ENCODE measurements at regions not wholly inside any gene's neighbourhood (a gene's known extent, or its start where the extent isn't known, plus 50 kb on each side); places are given as distances from the start of the nearest gene placed in this dataset.

- no peak for DNase-seq (ENCODE audit: low read depth in 1 of 2, low spot score in 1 of 2)
- Histone ChIP-seq H3K4me3 (replicated peaks; ENCODE audit: insufficient read depth, low read length) (no peak overlapping the region), H3K27me3 (ENCODE audit: insufficient read depth, poor library complexity, severe bottlenecking) (no peaks in the 10 kb centered on the region), H3K27ac (replicated peaks) (no peak overlapping the region)
- TF ChIP-seq, protein P1, sequence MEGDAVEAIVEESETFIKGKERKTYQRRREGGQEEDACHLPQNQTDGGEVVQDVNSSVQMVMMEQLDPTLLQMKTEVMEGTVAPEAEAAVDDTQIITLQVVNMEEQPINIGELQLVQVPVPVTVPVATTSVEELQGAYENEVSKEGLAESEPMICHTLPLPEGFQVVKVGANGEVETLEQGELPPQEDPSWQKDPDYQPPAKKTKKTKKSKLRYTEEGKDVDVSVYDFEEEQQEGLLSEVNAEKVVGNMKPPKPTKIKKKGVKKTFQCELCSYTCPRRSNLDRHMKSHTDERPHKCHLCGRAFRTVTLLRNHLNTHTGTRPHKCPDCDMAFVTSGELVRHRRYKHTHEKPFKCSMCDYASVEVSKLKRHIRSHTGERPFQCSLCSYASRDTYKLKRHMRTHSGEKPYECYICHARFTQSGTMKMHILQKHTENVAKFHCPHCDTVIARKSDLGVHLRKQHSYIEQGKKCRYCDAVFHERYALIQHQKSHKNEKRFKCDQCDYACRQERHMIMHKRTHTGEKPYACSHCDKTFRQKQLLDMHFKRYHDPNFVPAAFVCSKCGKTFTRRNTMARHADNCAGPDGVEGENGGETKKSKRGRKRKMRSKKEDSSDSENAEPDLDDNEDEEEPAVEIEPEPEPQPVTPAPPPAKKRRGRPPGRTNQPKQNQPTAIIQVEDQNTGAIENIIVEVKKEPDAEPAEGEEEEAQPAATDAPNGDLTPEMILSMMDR (IDR thresholded peaks at IDR 0.05; ENCODE audit: insufficient read depth, low read length) = no peak
- TF ChIP-seq POLR2AphosphoS5 (IDR thresholded peaks at IDR 0.05; ENCODE audit: low read depth) (no peak), SPI1 (IDR thresholded peaks at IDR 0.05; ENCODE audit: borderline replicate concordance, low read depth) (no peak), GABPA (IDR thresholded peaks at IDR 0.05; ENCODE audit: low read depth) (no peak)
- TF ChIP-seq, protein P2, sequence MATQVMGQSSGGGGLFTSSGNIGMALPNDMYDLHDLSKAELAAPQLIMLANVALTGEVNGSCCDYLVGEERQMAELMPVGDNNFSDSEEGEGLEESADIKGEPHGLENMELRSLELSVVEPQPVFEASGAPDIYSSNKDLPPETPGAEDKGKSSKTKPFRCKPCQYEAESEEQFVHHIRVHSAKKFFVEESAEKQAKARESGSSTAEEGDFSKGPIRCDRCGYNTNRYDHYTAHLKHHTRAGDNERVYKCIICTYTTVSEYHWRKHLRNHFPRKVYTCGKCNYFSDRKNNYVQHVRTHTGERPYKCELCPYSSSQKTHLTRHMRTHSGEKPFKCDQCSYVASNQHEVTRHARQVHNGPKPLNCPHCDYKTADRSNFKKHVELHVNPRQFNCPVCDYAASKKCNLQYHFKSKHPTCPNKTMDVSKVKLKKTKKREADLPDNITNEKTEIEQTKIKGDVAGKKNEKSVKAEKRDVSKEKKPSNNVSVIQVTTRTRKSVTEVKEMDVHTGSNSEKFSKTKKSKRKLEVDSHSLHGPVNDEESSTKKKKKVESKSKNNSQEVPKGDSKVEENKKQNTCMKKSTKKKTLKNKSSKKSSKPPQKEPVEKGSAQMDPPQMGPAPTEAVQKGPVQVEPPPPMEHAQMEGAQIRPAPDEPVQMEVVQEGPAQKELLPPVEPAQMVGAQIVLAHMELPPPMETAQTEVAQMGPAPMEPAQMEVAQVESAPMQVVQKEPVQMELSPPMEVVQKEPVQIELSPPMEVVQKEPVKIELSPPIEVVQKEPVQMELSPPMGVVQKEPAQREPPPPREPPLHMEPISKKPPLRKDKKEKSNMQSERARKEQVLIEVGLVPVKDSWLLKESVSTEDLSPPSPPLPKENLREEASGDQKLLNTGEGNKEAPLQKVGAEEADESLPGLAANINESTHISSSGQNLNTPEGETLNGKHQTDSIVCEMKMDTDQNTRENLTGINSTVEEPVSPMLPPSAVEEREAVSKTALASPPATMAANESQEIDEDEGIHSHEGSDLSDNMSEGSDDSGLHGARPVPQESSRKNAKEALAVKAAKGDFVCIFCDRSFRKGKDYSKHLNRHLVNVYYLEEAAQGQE (IDR thresholded peaks at IDR 0.05; ENCODE audit: insufficient replicate concordance, low read depth) = no peak
Measured at GRCh38 chr2:46831051-46831868, 84.3 kb downstream of the MCFD2 start.

DNA sequence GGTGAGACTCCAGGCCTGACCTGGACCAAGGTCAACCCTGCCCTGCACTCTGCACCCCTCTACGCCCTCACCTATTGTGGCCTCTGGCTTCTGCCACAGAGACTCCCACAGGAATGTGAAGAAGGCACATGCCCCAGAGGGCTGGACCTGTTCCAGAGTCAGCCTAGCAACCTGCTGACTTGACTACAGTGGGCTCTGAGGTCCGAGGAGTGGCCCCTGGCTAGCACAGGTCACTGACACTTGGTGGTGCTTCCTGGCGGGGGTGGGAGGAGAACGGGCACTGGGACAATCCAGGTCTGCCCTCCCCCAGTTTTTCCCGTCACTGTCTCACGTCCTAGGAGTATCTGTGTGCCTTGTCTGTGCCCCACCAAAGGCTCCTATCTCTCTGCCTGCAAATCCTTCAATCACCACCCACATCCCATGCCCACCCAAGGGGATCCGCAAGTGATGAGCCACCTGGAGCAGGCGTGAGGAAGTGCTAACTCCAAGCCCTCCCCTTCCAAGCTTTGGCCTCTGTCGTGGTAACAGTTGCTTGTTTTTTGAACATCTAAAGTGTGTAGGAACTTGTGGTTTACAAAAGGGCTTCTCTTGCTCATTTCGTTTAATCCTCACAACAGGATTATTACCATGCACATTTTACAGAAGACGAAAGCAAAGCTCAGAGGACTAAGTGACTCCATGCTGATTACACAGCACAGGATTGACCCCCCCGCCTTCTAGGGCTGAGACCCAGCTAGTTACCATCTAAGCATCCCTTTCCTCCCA, 86.2 kb downstream of the MCFD2 start:
- no peak for TF ChIP-seq SPI1 (IDR thresholded peaks at IDR 0.05; ENCODE audit: borderline replicate concordance, low read depth)
- TF ChIP-seq, protein P2 (IDR thresholded peaks at IDR 0.05; ENCODE audit: insufficient replicate concordance, low read depth) = no peak
- H3K27ac ChIP-seq (replicated peaks) = no peak overlapping the region
- H3K27me3 ChIP-seq (ENCODE audit: insufficient read depth, poor library complexity, severe bottlenecking) = no peaks in the 10 kb centered on the region
- no peak for DNase-seq (ENCODE audit: low read depth in 1 of 2, low spot score in 1 of 2)
- H3K4me3 ChIP-seq (replicated peaks; ENCODE audit: insufficient read depth, low read length) = no peak overlapping the region

- no peak for DNase-seq (ENCODE audit: low read depth in 1 of 2, low spot score in 1 of 2)
- Histone ChIP-seq H3K27me3 (ENCODE audit: insufficient read depth, poor library complexity, severe bottlenecking) (no peaks in the 10 kb centered on the region), H3K4me3 (replicated peaks; ENCODE audit: insufficient read depth, low read length) (no peak overlapping the region), H3K27ac (replicated peaks) (no peak overlapping the region)
- TF ChIP-seq GABPA (IDR thresholded peaks at IDR 0.05; ENCODE audit: low read depth) (no peak), SPI1 (IDR thresholded peaks at IDR 0.05; ENCODE audit: borderline replicate concordance, low read depth) (peak; percentile 35; the same call in 1 of the 2 replicates)
Measured at GRCh38 chr2:46828491-46829230, 86.9 kb downstream of the MCFD2 start.

DNA sequence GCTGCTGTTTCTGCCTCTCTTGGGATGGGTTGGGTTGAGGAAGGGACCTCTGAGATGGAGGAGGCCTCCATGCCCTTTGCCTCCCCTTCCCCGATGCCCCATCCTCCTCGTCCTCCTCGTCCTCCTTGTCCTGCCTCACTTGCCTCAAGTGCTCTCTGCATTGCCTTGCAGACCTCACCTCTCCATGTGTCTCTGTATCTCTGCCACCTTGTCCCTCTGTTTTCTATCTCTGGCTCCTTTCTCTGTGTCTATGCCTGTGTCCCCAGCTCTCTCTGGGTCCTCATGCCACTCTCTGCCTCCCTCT, 87.5 kb downstream of the MCFD2 start:
- no peak for DNase-seq (ENCODE audit: low read depth in 1 of 2, low spot score in 1 of 2)
- H3K4me3 ChIP-seq (replicated peaks; ENCODE audit: insufficient read depth, low read length) = no peak overlapping the region
- no peak for TF ChIP-seq SPI1 (IDR thresholded peaks at IDR 0.05; ENCODE audit: borderline replicate concordance, low read depth)
- no peak for TF ChIP-seq GABPA (IDR thresholded peaks at IDR 0.05; ENCODE audit: low read depth)
- TF ChIP-seq, protein P2 (IDR thresholded peaks at IDR 0.05; ENCODE audit: insufficient replicate concordance, low read depth) = no peak
- TF ChIP-seq, protein P1 (IDR thresholded peaks at IDR 0.05; ENCODE audit: insufficient read depth, low read length) = no peak
- no peak for TF ChIP-seq POLR2AphosphoS5 (IDR thresholded peaks at IDR 0.05; ENCODE audit: low read depth)
- no peaks in the 10 kb centered on the region for H3K27me3 ChIP-seq (ENCODE audit: insufficient read depth, poor library complexity, severe bottlenecking)
- H3K27ac ChIP-seq (replicated peaks) = no peak overlapping the region
